H1 (cell line): ENCODE measurements at regions not wholly inside any gene's neighbourhood (a gene's known extent, or its start where the extent isn't known, plus 50 kb on each side); places are given as distances from the start of the nearest gene placed in this dataset.

Experiments
- CTCF ChIA-PET: fragments of 300-600 bp; sonication (Branson Sonifier 250); formaldehyde crosslinking; loops from one replicate; lab custom pipeline; 2021; ENCODE audit not compliant: partially characterized antibody; lab: Charles Lee
- POLR2A ChIA-PET: fragments of 300-600 bp; sonication (Branson Sonifier 250); formaldehyde crosslinking; loops from one replicate; lab custom pipeline; 2021; ENCODE audit warnings: inconsistent platforms; ENCODE audit not compliant: partially characterized antibody; lab: Charles Lee
- DNase-seq, 2 experiments: peaks; one replicate each; pipeline versions ENCODE4 v3.0.0 to v3.0.0-alpha.2; 2010 to 2022; ENCODE audit warnings: low spot score in 2 of 2, low read depth in 1 of 2, mixed read lengths in 1 of 2
- FAIRE-seq: peaks from 2 replicates; lab custom pipeline; 2011; peaks lifted over from hg19 to GRCh38; lab: Jason Lieb, UNC
- H2AFZ ChIP-seq: 2 replicates; pipeline ENCODE4 v1.8.1; 2012; ENCODE audit warnings: low read length, inconsistent platforms
- H2AK5ac ChIP-seq: 2 replicates; pipeline ENCODE4 v1.6.1; 2013; ENCODE audit warnings: low read depth, low read length
- H2BK120ac ChIP-seq: replicated peaks from 2 replicates; pipeline ENCODE3; 2013; ENCODE audit warnings: low read depth, low read length, inconsistent platforms
- H2BK12ac ChIP-seq: 2 replicates; pipeline ENCODE4 v1.6.1; 2013; ENCODE audit warnings: low read depth, low read length
- H2BK15ac ChIP-seq: 2 replicates; pipeline ENCODE4 v1.6.1; 2013; ENCODE audit warnings: low read length
- H2BK20ac ChIP-seq: 2 replicates; pipeline ENCODE4 v1.6.1; 2013; ENCODE audit warnings: low read length
- H2BK5ac ChIP-seq: 2 replicates; pipeline ENCODE4 v1.6.1; 2013; ENCODE audit warnings: low read depth, low read length
- H3K14ac ChIP-seq: 2 replicates; pipeline ENCODE4 v1.6.1; 2013; ENCODE audit warnings: inconsistent platforms; ENCODE audit not compliant: insufficient read length
- H3K18ac ChIP-seq: 2 replicates; pipeline ENCODE4 v1.6.1; 2013; ENCODE audit warnings: low read length; ENCODE audit errors: extremely low read depth
- H3K23ac ChIP-seq: 2 replicates; pipeline ENCODE4 v1.6.1; 2013; ENCODE audit warnings: inconsistent platforms; ENCODE audit not compliant: insufficient read length
- H3K23me2 ChIP-seq: 2 replicates; pipeline ENCODE4 v1.6.1; 2013; ENCODE audit warnings: low read depth, low read length
- H3K27ac ChIP-seq: 2 replicates; pipeline ENCODE4 v1.6.1; 2011; ENCODE audit warnings: low read depth, low read length, inconsistent platforms
- H3K27me3 ChIP-seq, 4 experiments: replicated peaks in 1 of 4; 1 replicate in 1 of 4; 2 replicates in 3 of 4; pipeline versions ENCODE4 v1.6.1 to v1.8.1; 2011 to 2013; ENCODE audit warnings: low read length in 3 of 4, mild to moderate bottlenecking in 3 of 4, inconsistent platforms in 2 of 4, mixed read lengths in 2 of 4, moderate library complexity in 1 of 4; ENCODE audit not compliant: control insufficient read depth in 3 of 4, insufficient read depth in 3 of 4; ENCODE audit errors: extremely low read depth in 1 of 4
- H3K36me3 ChIP-seq, 4 experiments: 2 replicates each; pipeline versions ENCODE4 v1.6.1 to v1.8.1; 2011 to 2013; ENCODE audit warnings: mild to moderate bottlenecking in 4 of 4, low read length in 3 of 4, moderate library complexity in 2 of 4, control low read depth in 1 of 4, inconsistent platforms in 1 of 4; ENCODE audit not compliant: insufficient read depth in 4 of 4, control insufficient read depth in 2 of 4
- H3K4ac ChIP-seq: replicated peaks from 2 replicates; pipeline ENCODE3; 2013; ENCODE audit warnings: low read length, low read depth, mixed read lengths, inconsistent platforms; ENCODE audit not compliant: insufficient read length
- H3K4me1 ChIP-seq, 4 experiments: replicated peaks in 1 of 4; 1 replicate in 1 of 4; 2 replicates in 3 of 4; pipeline versions ENCODE4 v1.6.1 to v1.8.1; 2011 to 2013; ENCODE audit warnings: low read length in 3 of 4, inconsistent platforms in 2 of 4, mixed read lengths in 1 of 4; ENCODE audit not compliant: insufficient read depth in 4 of 4, control insufficient read depth in 3 of 4
- H3K4me2 ChIP-seq, 2 experiments: 2 replicates each; pipeline versions ENCODE4 v1.6.1 to v1.8.1; 2011 to 2013; ENCODE audit warnings: low read depth in 2 of 2, low read length in 2 of 2, control low read depth in 1 of 2, inconsistent platforms in 1 of 2, mild to moderate bottlenecking in 1 of 2; ENCODE audit not compliant: insufficient read depth in 1 of 2
- H3K4me3 ChIP-seq, 4 experiments: fragments of 200-600, 300-600 bp in 1 of 4; sonication (generic), shearing (Covaris generic), sonication (Bioruptor Twin) in 1 of 4; 2 replicates each; pipeline versions ENCODE4 v1.5.1 to v1.8.1; 2011 to 2016; ENCODE audit warnings: low read length in 4 of 4, low read depth in 3 of 4, control low read depth in 2 of 4, inconsistent platforms in 2 of 4, mild to moderate bottlenecking in 2 of 4, mixed read lengths in 1 of 4, moderate library complexity in 1 of 4; ENCODE audit not compliant: insufficient read depth in 2 of 4; ENCODE audit errors: extremely low read depth in 1 of 4
- H3K56ac ChIP-seq: replicated peaks from 2 replicates; pipeline ENCODE3; 2013; ENCODE audit warnings: low read depth, mild to moderate bottlenecking, mixed read lengths, low read length, inconsistent platforms; ENCODE audit not compliant: insufficient read length
- H3K79me1 ChIP-seq: 2 replicates; pipeline ENCODE4 v1.6.1; 2013; ENCODE audit warnings: low read depth, low read length, control low read depth
- H3K79me2 ChIP-seq, 2 experiments: 2 replicates each; pipeline versions ENCODE4 v1.6.1 to v1.8.1; 2012 to 2013; ENCODE audit warnings: low read length in 2 of 2, mild to moderate bottlenecking in 2 of 2, inconsistent platforms in 1 of 2; ENCODE audit not compliant: insufficient read depth in 2 of 2, control insufficient read depth in 1 of 2
- H3K9ac ChIP-seq, 4 experiments: replicated peaks in 1 of 4; 1 replicate in 1 of 4; 2 replicates in 3 of 4; pipeline versions ENCODE4 v1.6.1 to v1.8.1; 2011 to 2013; ENCODE audit warnings: low read depth in 3 of 4, low read length in 3 of 4, control low read depth in 2 of 4, mild to moderate bottlenecking in 2 of 4, moderate library complexity in 2 of 4, inconsistent platforms in 1 of 4; ENCODE audit errors: extremely low read depth in 1 of 4
- H3K9me3 ChIP-seq, 2 experiments: 2 replicates each; pipeline versions ENCODE4 v1.6.1 to v1.8.1; 2012 to 2013; ENCODE audit warnings: mild to moderate bottlenecking in 2 of 2, moderate library complexity in 2 of 2, control low read depth in 1 of 2, inconsistent platforms in 1 of 2, low read depth in 1 of 2, low read length in 1 of 2, mixed read lengths in 1 of 2; ENCODE audit not compliant: insufficient read depth in 2 of 2
- H4K20me1 ChIP-seq, 2 experiments: replicated peaks in 1 of 2; 2 replicates each; pipeline versions ENCODE3 to v1.8.1; 2011 to 2013; ENCODE audit warnings: inconsistent platforms in 2 of 2, low read length in 2 of 2, mild to moderate bottlenecking in 1 of 2; ENCODE audit not compliant: insufficient read depth in 2 of 2, control insufficient read depth in 1 of 2
- H4K5ac ChIP-seq: 2 replicates; pipeline ENCODE4 v1.6.1; 2013; ENCODE audit warnings: low read length, low read depth, mixed read lengths, inconsistent platforms; ENCODE audit not compliant: insufficient read length
- H4K8ac ChIP-seq: 2 replicates; pipeline ENCODE4 v1.8.0; 2013; ENCODE audit warnings: mild to moderate bottlenecking, moderate library complexity, low read length, inconsistent platforms; ENCODE audit not compliant: insufficient read depth; ENCODE audit errors: extremely low read depth
- H4K91ac ChIP-seq: replicated peaks from 2 replicates; pipeline ENCODE3; 2013; ENCODE audit warnings: low read length, mixed read lengths, inconsistent platforms; ENCODE audit not compliant: insufficient read length
- BRCA1 ChIP-seq: IDR thresholded peaks from 2 replicates; pipeline ENCODE4 v1.6.1; 2012; ENCODE audit warnings: low read depth, low read length, improper control_type of control experiment
- CBX8 ChIP-seq: fragments of 300-800, 300-1000 bp; sonication (generic); IDR thresholded peaks from 2 replicates; pipeline ENCODE4 v1.7.1; 2016; ENCODE audit warnings: low read depth, low read length, borderline replicate concordance
- CHD1 ChIP-seq: IDR thresholded peaks from 2 replicates; pipeline ENCODE4 v1.6.1; 2012; ENCODE audit warnings: low read depth, low read length, improper control_type of control experiment
- EZH2 ChIP-seq: fragments of 200-600 bp; sonication (generic); IDR thresholded peaks from 2 replicates; pipeline ENCODE4 v1.7.1; 2012; ENCODE audit warnings: low read depth, mild to moderate bottlenecking, moderate library complexity, low read length, inconsistent platforms; ENCODE audit not compliant: severe bottlenecking
- GTF2F1 ChIP-seq: IDR thresholded peaks from 2 replicates; pipeline ENCODE4 v1.6.1; 2012; ENCODE audit warnings: low read depth, low read length, improper control_type of control experiment, borderline replicate concordance
- JUN ChIP-seq: IDR thresholded peaks from 2 replicates; pipeline ENCODE4 v1.6.1; 2011; ENCODE audit warnings: low read depth, mild to moderate bottlenecking, improper control_type of control experiment, low read length
- KDM4A ChIP-seq: IDR thresholded peaks from one replicate; pipeline ENCODE4 v1.7.1; 2012; ENCODE audit warnings: low read depth, mild to moderate bottlenecking, moderate library complexity, low read length, inconsistent platforms; ENCODE audit not compliant: severe bottlenecking
- NANOG ChIP-seq: IDR thresholded peaks from 2 replicates; pipeline ENCODE4 v1.6.1; 2011; ENCODE audit warnings: low read length, low read depth, mild to moderate bottlenecking, inconsistent platforms; ENCODE audit not compliant: insufficient read depth, poor library complexity, severe bottlenecking
- PHF8 ChIP-seq: fragments of 200-600 bp; sonication (generic); conservative IDR thresholded peaks from 2 replicates; pipeline ENCODE4 v1.7.1; 2012; ENCODE audit warnings: low read depth, mild to moderate bottlenecking, inconsistent platforms, low read length, moderate library complexity
- POLR2A ChIP-seq, 2 experiments: IDR thresholded peaks; 1 replicate in 1 of 2; 2 replicates in 1 of 2; pipeline ENCODE4 v1.6.1; 2011; ENCODE audit warnings: low read depth in 2 of 2, low read length in 2 of 2, mild to moderate bottlenecking in 2 of 2; ENCODE audit errors: control extremely low read depth in 1 of 2
- SP1 ChIP-seq: IDR thresholded peaks from 2 replicates; pipeline ENCODE4 v1.6.1; 2011; ENCODE audit warnings: low read depth, low read length
- SP4 ChIP-seq: IDR thresholded peaks from 2 replicates; pipeline ENCODE4 v1.6.1; 2012; ENCODE audit warnings: low read length, inconsistent platforms
- SUZ12 ChIP-seq: fragments of 200-600 bp; sonication (generic); IDR thresholded peaks from 2 replicates; pipeline ENCODE4 v1.6.1; 2012; ENCODE audit warnings: mild to moderate bottlenecking, inconsistent platforms, low read length, moderate library complexity, mixed read lengths
- USF2 ChIP-seq: IDR thresholded peaks from 2 replicates; pipeline ENCODE4 v1.6.1; 2011; ENCODE audit warnings: low read length, improper control_type of control experiment
- WGBS, 2 experiments: shearing (Covaris generic) in 1 of 2; methylation state at CpG; one replicate each; pipeline versions ENCODE4 v1.1.6 to v1.1.7; 2013 to 2015; ENCODE audit warnings: low lambda C conversion rate in 2 of 2, mixed read lengths in 2 of 2, inconsistent platforms in 1 of 2, low coverage in 1 of 2, missing lambda C conversion rate in 1 of 2; ENCODE audit not compliant: insufficient replicate concordance in 2 of 2, insufficient coverage in 1 of 2, insufficient read length in 1 of 2; ENCODE audit errors: extremely low coverage in 1 of 2, missing lambda C conversion rate in 1 of 2; 5-methylcytosine and 5-hydroxymethylcytosine counted together

- H2BK15ac ChIP-seq: no peak overlapping the region
- H2AK5ac ChIP-seq: no peak overlapping the region
These were observed 831.4 kb downstream of the CDH11 start for GRCh38 chr16:64290461-64290860.

More at GRCh38 chr16:64290461-64290860, 831.4 kb downstream of the CDH11 start:
- Histone ChIP-seq H3K4me2 (no peak overlapping the region), H2BK5ac (no peak overlapping the region), H3K79me2 (no peaks in the 10 kb centered on the region), H3K23me2 (no peaks in the 10 kb centered on the region), H4K8ac (no peak overlapping the region), H3K14ac (no peak overlapping the region), H3K9ac (no peak overlapping the region), H3K56ac (no peak overlapping the region), H3K79me1 (no peaks in the 10 kb centered on the region), H4K91ac (no peak overlapping the region), H2BK12ac (no peak overlapping the region), H3K23ac (no peak overlapping the region), H3K36me3 (no peaks in the 10 kb centered on the region), H3K4me3 (no peak overlapping the region), H2BK20ac (no peak overlapping the region), H3K27me3 (no peaks in the 10 kb centered on the region), H2BK120ac (no peak overlapping the region), H3K18ac (no peak overlapping the region), H3K4ac (no peak overlapping the region), H3K27ac (no peak overlapping the region), H3K9me3 (no peaks in the 10 kb centered on the region), H4K5ac (no peak overlapping the region), H3K4me1 (no peaks in the 10 kb centered on the region), H2AFZ (no peak overlapping the region), H4K20me1 (no peaks in the 10 kb centered on the region)
- 87% methylated on average over 4 of the region's 4 CpGs; no CpG with 5 or more reads in 1 of the 2 experiments for WGBS, 2 experiments
- ChIA-PET CTCF (interaction anchor here (0.9 kb wide), 1 partner anchor 10 kb away, joined by 3 read pairs; no protein-coding TSS in a partner anchor), POLR2A (no interaction called here)
- DNase-seq (no peak), FAIRE-seq (no peak)
- TF ChIP-seq SP1 (no peak), SUZ12 (no peak), EZH2 (no peak), POLR2A (IDR thresholded peaks at IDR 0.05; ENCODE audit: control extremely low read depth in 1 of 2, low read depth in 2 of 2, low read length in 2 of 2) (no peak), CHD1 (no peak), SP4 (no peak), JUN (no peak), NANOG (no peak), GTF2F1 (no peak), BRCA1 (no peak), KDM4A (no peak), CBX8 (no peak), USF2 (no peak), PHF8 (no peak)
